ENCODE measurements at regions not wholly inside any gene's neighbourhood (a gene's known extent, or its start where the extent isn't known, plus 50 kb on each side); places are given as distances from the start of the nearest gene placed in this dataset.
"Not testable (repeated sequence)": the region's sequence is repeated elsewhere in the genome, so short reads cannot be mapped to it uniquely, and the experiment has no call there.

DNA sequence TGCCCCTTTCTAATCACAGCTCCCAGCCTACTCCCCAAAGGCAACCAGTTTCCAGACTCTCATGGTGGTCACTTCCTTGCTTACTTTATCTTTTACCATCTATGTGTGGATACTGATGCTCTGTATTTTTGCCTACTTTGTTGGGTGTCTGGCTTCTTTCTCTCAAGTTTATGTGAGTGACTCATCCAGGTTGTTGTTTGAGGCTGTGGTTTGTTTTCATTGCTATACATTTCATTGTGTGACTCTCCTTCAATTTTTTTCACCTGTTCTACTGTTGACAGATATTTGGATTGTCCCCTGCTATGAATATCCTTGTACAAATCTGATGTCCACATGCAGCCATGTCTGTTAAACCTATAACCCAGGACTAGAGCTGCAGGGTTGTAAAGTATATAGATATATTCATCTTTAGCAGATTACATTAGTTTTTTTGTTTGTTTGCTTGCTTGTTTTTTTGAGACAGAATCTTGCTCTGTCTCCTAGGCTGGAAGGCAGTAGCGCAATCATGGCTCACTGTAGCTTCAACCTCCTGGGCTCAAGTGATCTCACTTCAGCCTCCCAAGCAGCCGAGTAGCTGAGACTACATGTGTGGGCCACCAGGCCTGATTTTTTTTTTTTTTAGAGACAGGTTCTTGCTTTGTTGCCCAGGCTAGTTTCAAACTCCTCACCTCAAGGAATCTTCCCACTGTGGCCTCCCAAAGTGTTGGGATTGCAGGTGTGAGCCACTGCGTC is 72.9 kb upstream of the EEF1E1 start:
- peak; percentile 84 for DNase-seq

DNA sequence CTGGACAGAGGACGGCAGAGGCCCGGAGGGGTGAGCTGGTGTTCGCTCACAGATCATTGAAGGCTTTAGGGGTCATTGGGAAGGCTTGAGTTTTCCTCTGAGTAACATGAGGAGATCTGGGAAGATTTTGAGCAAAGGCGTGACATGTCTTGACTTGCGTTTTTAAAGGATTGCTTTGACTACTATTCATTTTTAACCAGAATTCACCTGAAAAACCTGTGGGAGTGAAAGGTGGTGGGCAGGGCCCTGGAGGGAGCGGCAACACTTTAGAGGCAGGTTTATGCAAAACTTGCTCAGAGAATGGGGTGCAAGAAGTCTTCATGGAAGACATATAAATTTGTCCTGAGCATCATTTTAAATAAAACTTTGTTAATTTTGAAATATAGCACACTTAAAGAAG is 72.2 kb upstream of the EEF1E1 start:
- DNase-seq, result no peak

DNA sequence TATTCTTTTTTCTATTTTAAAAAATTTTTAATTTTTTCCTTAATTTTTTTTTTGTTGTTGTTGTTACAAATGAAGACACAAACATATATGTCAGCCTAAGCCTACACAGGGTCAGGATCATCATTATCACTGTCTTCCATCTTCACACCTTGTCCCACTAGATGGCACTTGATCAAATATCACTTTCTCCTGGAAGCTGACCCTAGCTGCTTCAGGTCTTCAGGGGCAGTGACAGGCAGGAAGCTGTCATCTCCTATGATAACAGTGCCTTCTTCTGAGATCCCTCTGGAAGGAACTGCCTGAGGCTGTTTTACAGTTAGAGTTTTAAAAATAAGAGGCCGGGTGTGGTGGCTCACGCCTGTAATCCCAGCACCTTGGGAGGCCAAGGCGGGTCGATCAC is 70.2 kb upstream of the EEF1E1 start:
- no peak for DNase-seq

DNA sequence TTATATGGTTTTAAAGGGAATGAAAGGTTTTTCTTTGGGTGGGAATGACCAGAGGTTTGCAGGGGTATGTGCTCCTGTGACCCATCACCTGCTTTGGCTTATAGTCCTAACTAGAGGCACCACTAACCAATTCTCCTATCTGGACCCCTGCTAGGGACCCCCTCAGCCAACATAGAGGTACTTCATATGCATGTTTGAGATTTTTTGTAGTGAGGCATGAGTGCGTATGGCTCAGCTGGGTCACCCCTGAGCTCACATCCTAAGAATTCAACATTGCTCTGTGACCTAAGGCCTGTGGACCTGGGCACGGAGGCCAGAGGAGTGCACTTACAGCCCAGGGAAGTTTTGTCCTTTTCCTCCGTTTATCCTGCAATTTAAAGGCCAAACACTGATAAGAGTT is 68.4 kb upstream of the EEF1E1 start:
- DNase-seq, result no peak

DNA sequence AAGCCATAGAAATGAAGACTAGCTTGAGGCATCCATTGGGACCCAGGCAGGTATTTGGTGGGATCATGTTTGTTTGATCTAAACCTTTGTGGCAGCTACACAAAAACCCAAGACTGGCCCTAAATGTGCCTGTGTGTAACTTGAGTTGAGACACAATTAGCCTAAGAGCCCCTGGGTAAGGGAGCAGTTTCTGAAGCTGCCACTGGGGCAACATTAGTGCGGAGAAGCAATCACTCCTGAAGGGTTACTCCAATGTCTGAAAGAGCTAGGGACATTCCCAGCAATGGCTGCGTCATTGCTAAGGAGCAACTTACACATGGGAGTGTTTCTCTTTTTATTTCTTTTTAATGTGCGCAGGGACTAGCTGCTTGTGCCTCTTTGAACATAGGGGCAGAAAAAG is 67.9 kb upstream of the EEF1E1 start:
- DNase-seq, result no peak

DNA sequence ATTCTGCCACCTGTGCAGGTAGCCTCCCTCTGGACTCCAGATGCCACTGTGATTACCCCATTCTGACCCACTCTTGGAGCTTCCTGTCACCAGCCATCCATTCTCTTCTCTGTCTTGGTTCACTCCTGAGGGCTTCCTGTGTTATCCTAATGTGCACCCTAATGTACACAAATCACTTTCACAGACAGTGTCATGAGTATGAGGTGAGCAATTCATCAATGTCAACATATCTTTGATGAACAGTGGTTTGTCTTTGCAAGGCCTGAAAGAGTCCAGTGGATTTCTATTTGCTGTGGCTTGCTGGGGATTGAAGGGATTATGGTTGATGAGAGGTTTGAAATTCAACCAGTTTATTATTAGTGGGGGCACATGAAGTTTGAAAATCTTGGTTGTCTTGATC is 63.8 kb upstream of the EEF1E1 start:
- DNase-seq, result no peak

DNA sequence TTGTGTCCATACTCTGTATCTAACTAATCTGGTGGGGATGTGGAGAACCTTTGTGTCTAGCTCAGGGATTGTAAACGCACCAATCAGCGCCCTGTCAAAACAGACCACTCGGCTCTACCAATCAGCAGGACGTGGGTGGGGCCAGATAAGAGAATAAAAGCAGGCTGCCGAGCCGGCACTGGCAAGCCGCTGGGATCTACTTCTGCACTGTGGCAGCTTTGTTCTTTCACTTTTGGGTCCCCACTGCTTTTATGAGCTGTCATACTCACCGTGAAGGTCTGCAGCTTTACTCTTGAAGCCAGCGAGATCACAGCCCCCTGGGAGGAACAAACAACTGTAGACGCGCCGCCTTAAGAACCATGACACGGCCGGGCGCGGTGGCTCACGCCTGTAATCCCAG is 62.7 kb upstream of the EEF1E1 start:
- not testable (repeated sequence) for DNase-seq

DNA sequence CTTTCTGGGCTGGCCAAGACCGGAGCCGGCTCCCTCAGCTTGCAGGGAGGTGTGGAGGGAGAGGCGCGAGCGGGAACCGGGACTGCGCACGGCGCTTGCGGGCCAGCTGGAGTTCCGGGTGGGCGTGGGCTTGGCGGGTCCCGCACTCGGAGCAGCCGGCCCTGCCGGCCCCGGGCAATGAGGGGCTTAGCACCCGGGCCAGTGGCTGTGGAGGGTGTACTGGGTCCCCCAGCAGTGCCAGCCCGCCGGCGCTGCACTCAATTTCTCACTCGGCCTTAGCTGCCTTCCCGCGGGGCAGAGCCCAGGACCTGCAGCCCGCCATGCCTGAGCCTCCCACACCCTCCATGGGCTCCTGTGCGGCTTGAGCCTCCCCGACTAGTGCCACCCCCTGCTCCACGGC is 61.9 kb upstream of the EEF1E1 start:
- not testable (repeated sequence) for DNase-seq

DNA sequence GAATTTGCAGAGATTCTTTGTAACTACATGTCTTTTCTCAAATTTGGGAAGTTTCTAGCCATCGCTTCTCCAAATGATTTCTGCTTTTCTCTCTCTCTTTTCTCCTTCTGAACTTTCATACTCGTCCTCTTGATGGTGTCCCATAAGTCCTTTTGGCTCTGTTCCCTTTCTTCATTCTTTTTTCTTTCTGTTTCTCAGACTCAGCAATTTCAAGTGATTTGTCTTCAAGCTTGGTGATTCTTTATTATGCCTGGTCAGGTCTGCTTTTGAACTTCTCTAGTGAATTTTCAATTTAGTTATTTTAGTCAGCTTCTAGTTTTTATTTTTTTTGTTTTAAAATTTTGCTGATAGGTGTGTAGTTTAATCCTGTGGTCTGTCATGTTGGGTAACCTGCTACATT is 57.6 kb upstream of the EEF1E1 start:
- no peak for DNase-seq

DNA sequence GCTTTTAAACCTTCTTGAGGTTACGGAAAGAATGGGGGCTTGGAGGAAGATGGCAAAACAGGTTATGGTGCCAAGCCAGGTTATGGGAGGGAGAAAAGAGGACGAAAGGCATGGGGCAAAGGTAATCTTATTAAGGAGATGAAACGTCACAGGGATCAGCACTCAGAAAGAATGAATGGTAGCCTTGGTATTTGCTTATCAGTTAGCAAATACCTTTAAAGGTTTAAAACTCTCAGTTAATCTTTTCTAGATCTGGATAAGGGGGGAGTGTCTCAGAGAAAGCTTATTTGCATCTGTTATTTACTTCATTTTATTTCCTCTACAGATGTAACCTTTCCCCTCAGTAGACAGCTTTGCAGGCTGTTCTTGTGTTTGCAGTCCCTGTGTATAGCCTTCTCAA is 55.5 kb upstream of the EEF1E1 start:
- DNase-seq, result no peak

DNA sequence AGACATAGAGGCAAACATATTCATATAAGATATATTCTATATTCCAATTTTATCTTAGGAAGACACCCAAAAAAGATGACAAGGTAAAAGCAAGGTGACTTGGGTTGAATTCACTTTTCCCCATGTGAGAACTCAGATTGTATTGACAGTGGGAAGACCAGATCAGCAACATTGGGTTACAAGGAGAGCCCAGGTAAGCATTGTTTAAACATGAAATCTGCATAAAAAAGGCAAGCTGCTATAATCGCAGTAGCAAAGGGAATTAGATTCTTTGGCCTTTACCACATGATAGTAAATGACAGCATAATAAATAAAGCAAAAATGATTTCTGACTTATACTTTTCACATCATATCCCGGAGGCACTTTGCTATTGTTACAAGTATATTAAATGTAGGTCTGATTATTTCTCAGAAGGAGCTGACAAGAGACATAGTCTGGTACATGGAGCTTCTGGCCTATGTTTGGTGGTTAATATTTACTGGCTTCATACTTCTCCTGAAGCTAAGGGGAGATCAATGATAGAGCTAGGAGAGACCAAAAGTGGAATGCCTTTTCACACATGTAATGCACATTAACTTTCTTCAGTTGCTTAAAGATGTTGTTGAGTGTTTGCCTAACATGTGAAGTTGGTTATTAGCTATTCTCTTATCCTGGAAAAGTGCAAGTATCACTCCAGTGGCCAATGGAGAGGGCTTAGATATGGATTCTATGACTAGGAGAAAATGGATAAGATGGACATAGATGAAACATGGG is 53.1 kb upstream of the EEF1E1 start:
- no peak for DNase-seq
